Left ventricle myocardium inferior (tissue), 1 donor: ENCODE measurements at regions not wholly inside any gene's neighbourhood (a gene's known extent, or its start where the extent isn't known, plus 50 kb on each side); places are given as distances from the start of the nearest gene placed in this dataset.

Source experiments
- DNase-seq: peaks from one replicate; pipeline ENCODE4 v3.0.0-alpha.2; 2020
- H3K27ac ChIP-seq: fragments of 200-600 bp; replicated peaks from 2 replicates; pipeline ENCODE4 v1.8.0; 2021
- H3K27me3 ChIP-seq: fragments of 200-600 bp; 2 replicates; pipeline ENCODE4 v1.8.0; 2021; ENCODE audit warnings: low read depth
- H3K36me3 ChIP-seq: fragments of 200-600 bp; 2 replicates; pipeline ENCODE4 v1.8.0; 2021
- H3K4me1 ChIP-seq: fragments of 200-600 bp; 2 replicates; pipeline ENCODE4 v1.8.0; 2021
- H3K4me3 ChIP-seq: fragments of 200-600 bp; 2 replicates; pipeline ENCODE4 v1.8.0; 2021; ENCODE audit warnings: mild to moderate bottlenecking, moderate library complexity
- H3K9me3 ChIP-seq: fragments of 200-600 bp; replicated peaks from 2 replicates; pipeline ENCODE4 v1.8.0; 2021
- CTCF ChIP-seq: fragments of 200-600 bp; IDR thresholded peaks from 2 replicates; pipeline ENCODE4 v1.8.0; 2021; ENCODE audit warnings: antibody characterized with exemption, mild to moderate bottlenecking, borderline replicate concordance
- intact Hi-C: fragments of 100-400 bp; cut with micrococcal nuclease; formaldehyde crosslinking; loops from one replicate; pipeline ENCODE4 v1.11.0; 2022
- donor health status: DM: no; HTN: yes; CAD: no; lungs with severe emphysema.

GRCh38 chr5:68149189-68149588 is 66.4 kb upstream of the PIK3R1 start:
- intact Hi-C loops: no loop called here
- Histone ChIP-seq H3K36me3 (no peaks in the 10 kb centered on the region), H3K4me1 (peaks cover 6% of the 10 kb centered on the region), H3K9me3 (no peaks in the 10 kb centered on the region), H3K4me3 (no peak overlapping the region), H3K27me3 (no peaks in the 10 kb centered on the region), H3K27ac (no peak overlapping the region)
- DNase-seq: no peak
- no peak for TF ChIP-seq CTCF

- intact Hi-C loops: no loop called here
- no peak for DNase-seq
- H3K36me3 ChIP-seq: no peaks in the 10 kb centered on the region
- H3K4me3 ChIP-seq: no peak overlapping the region
- no peak for TF ChIP-seq CTCF
- H3K9me3 ChIP-seq: no peaks in the 10 kb centered on the region
- no peaks in the 10 kb centered on the region for H3K27me3 ChIP-seq
- H3K27ac ChIP-seq: no peak overlapping the region
- peaks cover 6% of the 10 kb centered on the region for H3K4me1 ChIP-seq
Measured at GRCh38 chr5:68148096-68148495, 67.5 kb upstream of the PIK3R1 start.

GRCh38 chr5:68147659-68148058 is 67.9 kb upstream of the PIK3R1 start:
- no peak for TF ChIP-seq CTCF
- H3K27ac ChIP-seq: no peak overlapping the region
- peaks cover 6% of the 10 kb centered on the region for H3K4me1 ChIP-seq
- intact Hi-C loops: no loop called here
- no peak for DNase-seq
- H3K4me3 ChIP-seq: no peak overlapping the region
- H3K27me3 ChIP-seq: no peaks in the 10 kb centered on the region
- H3K36me3 ChIP-seq: no peaks in the 10 kb centered on the region
- H3K9me3 ChIP-seq: no peaks in the 10 kb centered on the region

GRCh38 chr5:68141494-68141893 is 74.1 kb upstream of the PIK3R1 start:
- intact Hi-C loops: no loop called here
- no peaks in the 10 kb centered on the region for H3K36me3 ChIP-seq
- TF ChIP-seq CTCF: no peak

GRCh38 chr5:68140763-68141162 is 74.8 kb upstream of the PIK3R1 start:
- intact Hi-C loops: no loop called here
- no peaks in the 10 kb centered on the region for H3K9me3 ChIP-seq

More at GRCh38 chr5:68141494-68141893, 74.1 kb upstream of the PIK3R1 start:
- Histone ChIP-seq H3K27ac (no peak overlapping the region), H3K9me3 (no peaks in the 10 kb centered on the region), H3K4me1 (peaks cover 8% of the 10 kb centered on the region), H3K4me3 (no peak overlapping the region), H3K27me3 (no peaks in the 10 kb centered on the region)
- DNase-seq: no peak

More at GRCh38 chr5:68140763-68141162, 74.8 kb upstream of the PIK3R1 start:
- no peak for DNase-seq
- Histone ChIP-seq H3K27me3 (no peaks in the 10 kb centered on the region), H3K36me3 (no peaks in the 10 kb centered on the region), H3K4me3 (no peak overlapping the region), H3K4me1 (peaks cover 8% of the 10 kb centered on the region), H3K27ac (no peak overlapping the region)
- no peak for TF ChIP-seq CTCF
